HepG2 (cell line): ENCODE measurements at regions not wholly inside any gene's neighbourhood (a gene's known extent, or its start where the extent isn't known, plus 50 kb on each side); places are given as distances from the start of the nearest gene placed in this dataset.

Source experiments
- ASH2L ChIP-seq: fragments of 300-600, 200-600 bp; sonication (generic); IDR thresholded peaks from 2 replicates; pipeline ENCODE4 v1.7.0; 2017; ENCODE audit warnings: low read depth, mild to moderate bottlenecking, moderate library complexity, mixed read lengths, low read length; ENCODE audit not compliant: insufficient read length
- KDM5B ChIP-seq: sonication (generic); formaldehyde crosslinking; IDR thresholded peaks from 2 replicates; pipeline ENCODE4 v1.4.0; 2020; ENCODE audit warnings: missing genetic modification reagents, mild to moderate bottlenecking, borderline replicate concordance
- MTF2 ChIP-seq: sonication (generic); formaldehyde crosslinking; IDR thresholded peaks from 2 replicates; pipeline ENCODE4 v1.5.0; 2020; ENCODE audit warnings: missing genetic modification reagents, borderline replicate concordance
- SIX4 ChIP-seq: sonication (generic); formaldehyde crosslinking; IDR thresholded peaks from 2 replicates; pipeline ENCODE4 v1.4.0; 2020; ENCODE audit warnings: missing genetic modification reagents
- SRF ChIP-seq: IDR thresholded peaks from 2 replicates; pipeline ENCODE4 v1.6.1; 2011; ENCODE audit warnings: mild to moderate bottlenecking, low read depth, low read length, moderate library complexity
- TARDBP ChIP-seq: sonication (generic); formaldehyde crosslinking; IDR thresholded peaks from 2 replicates; pipeline ENCODE4 v1.8.0; 2022; ENCODE audit warnings: mild to moderate bottlenecking, missing genetic modification reagents
- ZBTB34 ChIP-seq: sonication (generic); formaldehyde crosslinking; IDR thresholded peaks from 2 replicates; pipeline ENCODE4 v1.8.0; 2022; ENCODE audit warnings: mild to moderate bottlenecking, missing genetic modification reagents
- ZFP1 ChIP-seq: IDR thresholded peaks from 2 replicates; pipeline ENCODE4 v1.6.1; 2016
- ZNF510 ChIP-seq: sonication (generic); formaldehyde crosslinking; IDR thresholded peaks from 2 replicates; pipeline ENCODE4 v1.4.0; 2020; ENCODE audit warnings: low read depth, mild to moderate bottlenecking, missing genetic modification reagents
- ZNF615 ChIP-seq: sonication (generic); formaldehyde crosslinking; IDR thresholded peaks from 2 replicates; pipeline ENCODE4 v1.5.0; 2020; ENCODE audit warnings: mild to moderate bottlenecking, missing genetic modification reagents, borderline replicate concordance
- TF ChIP-seq, protein P1 (sequence below): IDR thresholded peaks from 2 replicates; pipeline ENCODE4 v1.6.1; 2016; ENCODE audit warnings: mild to moderate bottlenecking, missing biosample characterization, missing genetic modification reagents

GRCh38 chr2:144244938-144245337, 275.0 kb downstream of the ZEB2 start:
- TF ChIP-seq, protein P1, sequence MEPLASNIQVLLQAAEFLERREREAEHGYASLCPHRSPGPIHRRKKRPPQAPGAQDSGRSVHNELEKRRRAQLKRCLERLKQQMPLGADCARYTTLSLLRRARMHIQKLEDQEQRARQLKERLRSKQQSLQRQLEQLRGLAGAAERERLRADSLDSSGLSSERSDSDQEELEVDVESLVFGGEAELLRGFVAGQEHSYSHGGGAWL (CRISPR knock-in tag) = no peak
- TF ChIP-seq TARDBP (CRISPR knock-in tag) (no peak), MTF2 (CRISPR knock-in tag) (no peak), ASH2L (no peak), ZBTB34 (no peak), ZFP1 (CRISPR knock-in tag) (no peak), ZNF510 (CRISPR knock-in tag) (no peak), KDM5B (CRISPR knock-in tag) (no peak), ZNF615 (CRISPR knock-in tag) (no peak), SRF (no peak), SIX4 (CRISPR knock-in tag) (no peak)
